HFFc6 (cell line): ENCODE measurements at regions not wholly inside any gene's neighbourhood (a gene's known extent, or its start where the extent isn't known, plus 50 kb on each side); places are given as distances from the start of the nearest gene placed in this dataset.
A peak's percentile ranks its signal among the peaks of the same experiment; 100 is the strongest.

Source experiments
- DNase-seq: peaks from one replicate; pipeline ENCODE4 v3.0.0-alpha.2; 2018
- H3K27ac Mint-ChIP-seq: 2 replicates; pipeline ENCODE4 v1.8.0; 2020; ENCODE audit warnings: mild to moderate bottlenecking, mixed read lengths
- H3K27me3 Mint-ChIP-seq: 2 replicates; pipeline ENCODE4 v1.8.0; 2021; ENCODE audit warnings: mild to moderate bottlenecking, moderate library complexity, mixed read lengths; ENCODE audit not compliant: insufficient read depth
- H3K36me3 Mint-ChIP-seq: 2 replicates; pipeline ENCODE4 v1.8.0; 2021; ENCODE audit warnings: low read depth, mixed read lengths
- H3K4me1 Mint-ChIP-seq: 2 replicates; pipeline ENCODE4 v1.8.0; 2020; ENCODE audit warnings: low read depth, mixed read lengths
- H3K4me3 Mint-ChIP-seq: 2 replicates; pipeline ENCODE4 v1.8.0; 2020; ENCODE audit warnings: mild to moderate bottlenecking, moderate library complexity, mixed read lengths
- H3K9me3 Mint-ChIP-seq: 2 replicates; pipeline ENCODE4 v1.8.0; 2020; ENCODE audit warnings: mild to moderate bottlenecking, mixed read lengths
- TF ChIP-seq, protein P1 (sequence below): fragments of 200-600 bp; sonication (generic); IDR thresholded peaks from 2 replicates; pipeline ENCODE4 v1.5.0; 2021; ENCODE audit warnings: antibody characterized with exemption, mild to moderate bottlenecking

DNA sequence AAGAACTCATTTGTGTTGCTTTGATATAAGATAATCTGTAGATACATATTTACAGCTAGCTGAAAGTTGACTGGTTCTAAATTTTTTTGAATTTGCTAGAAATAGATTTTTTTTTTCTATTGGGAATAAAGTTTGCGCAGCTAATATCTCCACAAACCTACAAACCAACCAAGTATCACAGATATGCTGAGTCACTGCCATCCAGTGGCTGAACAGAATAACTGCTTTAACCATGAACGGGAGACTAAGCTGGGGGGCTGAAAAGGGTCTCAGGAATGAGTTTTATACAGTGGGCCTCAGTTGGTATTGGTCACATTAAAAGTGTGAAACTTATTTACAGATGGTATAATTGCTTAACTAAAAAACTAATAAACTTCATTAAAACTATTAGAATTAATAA lies 326.7 kb upstream of the CNR1 start:
- Mint-ChIP-seq H3K4me1 (no peaks in the 10 kb centered on the region), H3K4me3 (no peak overlapping the region), H3K27ac (no peak overlapping the region), H3K36me3 (no peaks in the 10 kb centered on the region), H3K9me3 (no peaks in the 10 kb centered on the region; the same call in 1 of the 2 replicates), H3K27me3 (peaks cover 4% of the 10 kb centered on the region; the same call in 1 of the 2 replicates)
- DNase-seq, result peak; percentile 13
- TF ChIP-seq, protein P1, sequence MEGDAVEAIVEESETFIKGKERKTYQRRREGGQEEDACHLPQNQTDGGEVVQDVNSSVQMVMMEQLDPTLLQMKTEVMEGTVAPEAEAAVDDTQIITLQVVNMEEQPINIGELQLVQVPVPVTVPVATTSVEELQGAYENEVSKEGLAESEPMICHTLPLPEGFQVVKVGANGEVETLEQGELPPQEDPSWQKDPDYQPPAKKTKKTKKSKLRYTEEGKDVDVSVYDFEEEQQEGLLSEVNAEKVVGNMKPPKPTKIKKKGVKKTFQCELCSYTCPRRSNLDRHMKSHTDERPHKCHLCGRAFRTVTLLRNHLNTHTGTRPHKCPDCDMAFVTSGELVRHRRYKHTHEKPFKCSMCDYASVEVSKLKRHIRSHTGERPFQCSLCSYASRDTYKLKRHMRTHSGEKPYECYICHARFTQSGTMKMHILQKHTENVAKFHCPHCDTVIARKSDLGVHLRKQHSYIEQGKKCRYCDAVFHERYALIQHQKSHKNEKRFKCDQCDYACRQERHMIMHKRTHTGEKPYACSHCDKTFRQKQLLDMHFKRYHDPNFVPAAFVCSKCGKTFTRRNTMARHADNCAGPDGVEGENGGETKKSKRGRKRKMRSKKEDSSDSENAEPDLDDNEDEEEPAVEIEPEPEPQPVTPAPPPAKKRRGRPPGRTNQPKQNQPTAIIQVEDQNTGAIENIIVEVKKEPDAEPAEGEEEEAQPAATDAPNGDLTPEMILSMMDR, result peak; percentile 67

DNA sequence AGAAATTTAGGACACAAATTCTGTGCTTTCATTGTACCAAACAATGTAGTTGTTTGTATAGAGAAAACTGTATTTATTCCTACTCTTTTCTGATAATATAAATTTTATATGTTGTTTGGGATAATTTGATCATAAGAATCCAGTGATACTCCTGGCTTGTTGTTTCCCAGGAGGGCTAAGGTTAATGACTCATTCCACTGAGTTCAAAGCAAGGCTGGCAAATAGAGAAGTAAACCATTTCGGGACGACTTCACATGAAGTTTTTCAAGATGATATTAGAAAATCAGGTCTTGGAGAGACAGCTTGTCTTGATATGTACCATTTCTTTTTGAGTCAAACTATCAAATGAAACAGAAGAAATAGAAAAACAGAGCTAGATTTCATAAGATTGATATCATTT lies 326.1 kb upstream of the CNR1 start:
- H3K4me3 Mint-ChIP-seq, result no peak overlapping the region
- H3K9me3 Mint-ChIP-seq, result no peaks in the 10 kb centered on the region; the same call in 1 of the 2 replicates
- peaks cover 4% of the 10 kb centered on the region; the same call in 1 of the 2 replicates for H3K27me3 Mint-ChIP-seq
- no peaks in the 10 kb centered on the region for H3K4me1 Mint-ChIP-seq
- DNase-seq, result no peak
- TF ChIP-seq, protein P1, result no peak
- no peaks in the 10 kb centered on the region for H3K36me3 Mint-ChIP-seq
- no peak overlapping the region for H3K27ac Mint-ChIP-seq

DNA sequence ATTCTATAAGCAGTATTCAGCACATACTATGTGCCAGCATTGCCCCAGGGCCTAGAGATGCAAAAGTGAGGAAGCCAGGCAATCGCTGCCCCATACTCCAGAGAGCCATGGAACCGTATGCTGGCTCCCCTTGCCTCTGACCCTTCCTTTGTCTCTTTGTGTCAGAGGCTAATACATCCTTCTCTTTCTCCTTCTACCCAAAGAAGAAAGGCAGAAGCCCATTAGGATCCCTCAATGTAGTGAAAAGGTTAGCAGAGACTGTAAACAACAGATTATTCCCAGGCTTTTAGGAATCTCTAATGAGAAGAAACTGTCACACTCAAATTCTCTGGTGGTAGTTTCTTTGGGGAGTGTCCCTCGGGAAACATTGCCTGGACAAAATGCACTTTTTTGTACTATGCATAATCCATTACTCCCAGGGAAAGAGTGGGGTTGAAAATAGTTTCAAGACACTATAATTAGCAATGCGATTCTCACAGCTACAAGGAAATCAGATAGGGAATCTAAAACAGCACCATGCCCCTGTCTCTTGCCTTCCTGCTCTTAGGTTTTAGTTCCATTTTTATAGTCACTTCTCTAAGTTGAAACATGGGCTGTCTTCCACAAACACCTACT lies 325.2 kb upstream of the CNR1 start:
- TF ChIP-seq, protein P1, result no peak
- Mint-ChIP-seq H3K4me3 (no peak overlapping the region), H3K36me3 (no peaks in the 10 kb centered on the region), H3K4me1 (no peaks in the 10 kb centered on the region), H3K27ac (no peak overlapping the region), H3K27me3 (peaks cover 4% of the 10 kb centered on the region; the same call in 1 of the 2 replicates), H3K9me3 (no peaks in the 10 kb centered on the region; the same call in 1 of the 2 replicates)
- DNase-seq, result no peak

DNA sequence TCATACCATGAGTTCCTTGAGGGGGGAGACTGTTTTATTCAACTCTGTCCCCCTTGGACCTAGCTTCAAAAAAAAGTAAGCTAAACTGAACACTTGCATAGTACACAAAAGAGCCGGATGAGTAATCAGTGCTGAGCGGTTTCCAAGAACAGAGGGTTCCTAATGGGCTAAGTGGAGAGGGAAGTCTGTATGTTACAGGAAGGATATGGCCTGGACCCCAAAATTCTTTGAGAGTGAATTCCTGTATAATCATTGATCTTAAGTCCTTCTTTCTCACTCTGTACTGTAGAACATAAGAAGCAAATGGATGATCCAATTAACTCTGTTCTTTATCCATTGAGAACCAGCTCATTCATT lies 324.7 kb upstream of the CNR1 start:
- H3K4me1 Mint-ChIP-seq, result no peaks in the 10 kb centered on the region
- TF ChIP-seq, protein P1, result no peak
- DNase-seq, result no peak
- no peaks in the 10 kb centered on the region; the same call in 1 of the 2 replicates for H3K9me3 Mint-ChIP-seq
- no peak overlapping the region for H3K27ac Mint-ChIP-seq
- H3K36me3 Mint-ChIP-seq, result no peaks in the 10 kb centered on the region
- H3K4me3 Mint-ChIP-seq, result no peak overlapping the region
- peaks cover 4% of the 10 kb centered on the region; the same call in 1 of the 2 replicates for H3K27me3 Mint-ChIP-seq

DNA sequence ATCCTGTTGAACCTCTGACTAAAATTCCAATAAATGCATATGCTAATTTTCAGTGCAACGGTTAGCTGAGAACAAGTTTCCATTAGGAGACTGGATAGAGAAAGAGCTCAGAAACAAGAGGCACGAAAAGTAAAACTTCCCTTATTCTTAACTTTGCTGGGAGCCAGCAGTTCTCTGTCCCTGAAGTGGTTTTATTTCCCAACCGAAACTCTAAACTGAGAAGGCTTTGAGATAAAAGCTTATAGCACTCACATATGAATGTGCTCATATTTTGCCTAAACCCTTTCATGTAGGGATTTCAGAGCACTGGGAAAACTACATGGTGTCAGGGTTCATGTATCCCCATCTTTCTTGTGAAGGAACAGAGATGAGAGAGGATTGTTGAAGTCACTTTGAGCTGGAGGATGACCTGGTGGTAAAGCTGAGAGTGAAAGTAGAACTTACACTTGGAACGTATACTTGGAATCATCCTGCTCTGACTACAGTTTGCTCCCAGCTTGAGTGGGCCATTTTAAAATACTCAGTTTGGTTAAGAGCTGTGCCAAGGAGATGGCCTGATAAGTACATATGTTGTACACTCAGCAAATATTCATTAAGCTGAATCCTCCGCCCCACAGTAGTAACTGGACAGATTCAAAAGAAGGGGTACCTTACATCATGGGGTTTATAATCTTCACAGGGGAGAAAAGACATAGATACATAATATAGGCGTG lies 324.2 kb upstream of the CNR1 start:
- no peaks in the 10 kb centered on the region for H3K36me3 Mint-ChIP-seq
- TF ChIP-seq, protein P1, result no peak
- no peak for DNase-seq
- H3K27me3 Mint-ChIP-seq, result peaks cover 4% of the 10 kb centered on the region; the same call in 1 of the 2 replicates
- no peak overlapping the region for H3K4me3 Mint-ChIP-seq
- no peak overlapping the region for H3K27ac Mint-ChIP-seq
- H3K9me3 Mint-ChIP-seq, result no peaks in the 10 kb centered on the region; the same call in 1 of the 2 replicates
- H3K4me1 Mint-ChIP-seq, result no peaks in the 10 kb centered on the region
